NCI-H1048 (cell line): ENCODE measurements at regions not wholly inside any gene's neighbourhood (a gene's known extent, or its start where the extent isn't known, plus 50 kb on each side); places are given as distances from the start of the nearest gene placed in this dataset.
"Not testable (repeated sequence)": the region's sequence is repeated elsewhere in the genome, so short reads cannot be mapped to it uniquely, and the experiment has no call there.

ENCODE experiments used
- DNase-seq: peaks from one replicate; lab custom pipeline; 2025; lab: John Stamatoyannopoulos, UW

- DNase-seq = no peak
Observed at GRCh38 chr15:66884115-66884622, 181.2 kb upstream of the SMAD3 start.

- DNase-seq = no peak
Observed at GRCh38 chr15:66884661-66885237, 180.7 kb upstream of the SMAD3 start.

GRCh38 chr15:66885281-66885915 lies 180.0 kb upstream of the SMAD3 start:
- no peak for DNase-seq

- peak; percentile 29 for DNase-seq
Observed at GRCh38 chr15:66886241-66886675, 179.1 kb upstream of the SMAD3 start.

GRCh38 chr15:66886686-66887273 lies 178.6 kb upstream of the SMAD3 start:
- no peak for DNase-seq

GRCh38 chr15:66889298-66889697 lies 176.1 kb upstream of the SMAD3 start:
- DNase-seq = not testable (repeated sequence)

- DNase-seq = no peak
Observed at GRCh38 chr15:66891776-66892175, 173.6 kb upstream of the SMAD3 start.

GRCh38 chr15:66893294-66893693 lies 172.1 kb upstream of the SMAD3 start:
- no peak for DNase-seq

GRCh38 chr15:66894363-66894762 lies 171.0 kb upstream of the SMAD3 start:
- no peak for DNase-seq

- DNase-seq = no peak
Observed at GRCh38 chr15:66894986-66895780, 170.2 kb upstream of the SMAD3 start.

- no peak for DNase-seq
Observed at GRCh38 chr15:66895794-66896453, 169.5 kb upstream of the SMAD3 start.

GRCh38 chr15:66896611-66897010 lies 168.8 kb upstream of the SMAD3 start:
- no peak for DNase-seq

- no peak for DNase-seq
Observed at GRCh38 chr15:66897416-66897815, 168.0 kb upstream of the SMAD3 start.

GRCh38 chr15:66897971-66898370 lies 167.4 kb upstream of the SMAD3 start:
- DNase-seq = no peak

GRCh38 chr15:66898656-66899386 lies 166.6 kb upstream of the SMAD3 start:
- DNase-seq = no peak

- DNase-seq = no peak
Observed at GRCh38 chr15:66899555-66900350, 165.6 kb upstream of the SMAD3 start.

- no peak for DNase-seq
Observed at GRCh38 chr15:66900586-66901310, 164.7 kb upstream of the SMAD3 start.

GRCh38 chr15:66901336-66902100 lies 163.9 kb upstream of the SMAD3 start:
- DNase-seq = no peak

- no peak for DNase-seq
Observed at GRCh38 chr15:66905185-66905584, 160.2 kb upstream of the SMAD3 start.
